ENCODE measurements at regions not wholly inside any gene's neighbourhood (a gene's known extent, or its start where the extent isn't known, plus 50 kb on each side); places are given as distances from the start of the nearest gene placed in this dataset.

- no peak for DNase-seq
These were observed 213.2 kb downstream of the KCNJ3 start for GRCh38 chr2:154911729-154912128.

GRCh38 chr2:154910701-154911100, 212.2 kb downstream of the KCNJ3 start:
- no peak for TF ChIP-seq CTCF (IDR thresholded peaks at IDR 0.05; ENCODE audit: borderline replicate concordance)
- no peaks in the 10 kb centered on the region for H3K36me3 ChIP-seq
- H3K27me3 ChIP-seq (ENCODE audit: low read depth): no peaks in the 10 kb centered on the region
- no peak overlapping the region for H3K27ac ChIP-seq (replicated peaks)
- H3K9me3 ChIP-seq (replicated peaks): peaks cover 2% of the 10 kb centered on the region
- intact Hi-C loops (cut with micrococcal nuclease): no loop called here
- no peaks in the 10 kb centered on the region for H3K4me1 ChIP-seq
- H3K4me3 ChIP-seq: no peak overlapping the region
- DNase-seq: no peak

More at GRCh38 chr2:154911729-154912128, 213.2 kb downstream of the KCNJ3 start:
- no peak for TF ChIP-seq CTCF (IDR thresholded peaks at IDR 0.05; ENCODE audit: borderline replicate concordance)
- H3K27ac ChIP-seq (replicated peaks): no peak overlapping the region
- no peak overlapping the region for H3K4me3 ChIP-seq
- no peaks in the 10 kb centered on the region for H3K9me3 ChIP-seq (replicated peaks)
- H3K36me3 ChIP-seq: no peaks in the 10 kb centered on the region
- no peaks in the 10 kb centered on the region for H3K27me3 ChIP-seq (ENCODE audit: low read depth)
- intact Hi-C loops (cut with micrococcal nuclease): no loop called here
- no peaks in the 10 kb centered on the region for H3K4me1 ChIP-seq

- Histone ChIP-seq H3K9me3 (replicated peaks) (peaks cover 5% of the 10 kb centered on the region), H3K4me3 (no peak overlapping the region), H3K27me3 (ENCODE audit: low read depth) (no peaks in the 10 kb centered on the region), H3K4me1 (no peaks in the 10 kb centered on the region), H3K36me3 (no peaks in the 10 kb centered on the region), H3K27ac (replicated peaks) (no peak overlapping the region)
- DNase-seq: no peak
- intact Hi-C loops (cut with micrococcal nuclease): no loop called here
- TF ChIP-seq CTCF (IDR thresholded peaks at IDR 0.05; ENCODE audit: borderline replicate concordance): no peak
These were observed 209.8 kb downstream of the KCNJ3 start for GRCh38 chr2:154908327-154908726.

All from left ventricle myocardium inferior (tissue), 1 donor.